ENCODE measurements at regions not wholly inside any gene's neighbourhood (a gene's known extent, or its start where the extent isn't known, plus 50 kb on each side); places are given as distances from the start of the nearest gene placed in this dataset.

- TF ChIP-seq CTCF (IDR thresholded peaks at IDR 0.05; ENCODE audit: extremely low read depth, missing control alignments) = peak; percentile 36
- peak; percentile 33 for DNase-seq (ENCODE audit: low spot score)
These were observed 145.4 kb upstream of the RAD23B start for GRCh38 chr9:107137495-107138202.

GRCh38 chr9:107138261-107138992 lies 144.7 kb upstream of the RAD23B start:
- no peak for DNase-seq (ENCODE audit: low spot score)
- TF ChIP-seq CTCF (IDR thresholded peaks at IDR 0.05; ENCODE audit: extremely low read depth, missing control alignments) = no peak

- DNase-seq (ENCODE audit: low spot score) = no peak
- TF ChIP-seq CTCF (IDR thresholded peaks at IDR 0.05; ENCODE audit: extremely low read depth, missing control alignments) = no peak
These were observed 141.1 kb upstream of the RAD23B start for GRCh38 chr9:107141967-107142366.

GRCh38 chr9:107142430-107142829 lies 140.6 kb upstream of the RAD23B start:
- DNase-seq (ENCODE audit: low spot score) = no peak
- TF ChIP-seq CTCF (IDR thresholded peaks at IDR 0.05; ENCODE audit: extremely low read depth, missing control alignments) = no peak

GRCh38 chr9:107142896-107143603 lies 140.0 kb upstream of the RAD23B start:
- no peak for DNase-seq (ENCODE audit: low spot score)
- TF ChIP-seq CTCF (IDR thresholded peaks at IDR 0.05; ENCODE audit: extremely low read depth, missing control alignments) = no peak

- no peak for DNase-seq (ENCODE audit: low spot score)
- no peak for TF ChIP-seq CTCF (IDR thresholded peaks at IDR 0.05; ENCODE audit: extremely low read depth, missing control alignments)
These were observed 138.6 kb upstream of the RAD23B start for GRCh38 chr9:107144475-107144874.

GRCh38 chr9:107147134-107147533 lies 135.9 kb upstream of the RAD23B start:
- no peak for DNase-seq (ENCODE audit: low spot score)
- TF ChIP-seq CTCF (IDR thresholded peaks at IDR 0.05; ENCODE audit: extremely low read depth, missing control alignments) = no peak
